ENCODE measurements at regions not wholly inside any gene's neighbourhood (a gene's known extent, or its start where the extent isn't known, plus 50 kb on each side); places are given as distances from the start of the nearest gene placed in this dataset.

GRCh38 chr22:44574057-44574639, 76.1 kb upstream of the RTL6 start:
- FAIRE-seq (no peak), DNase-seq (ENCODE audit: low read depth, low spot score) (peak; percentile 24)
- no peak overlapping the region for H3K4me3 ChIP-seq (replicated peaks in 1 of 3; ENCODE audit: insufficient read depth in 1 of 3, low read depth in 1 of 3, low read length in 3 of 3)
- no peaks in the 10 kb centered on the region for H3K79me2 ChIP-seq (ENCODE audit: control insufficient read depth, insufficient read depth, low read length)
- no peaks in the 10 kb centered on the region for H3K9me1 ChIP-seq (replicated peaks; ENCODE audit: control insufficient read depth, extremely low read depth, insufficient read depth, low read length)
- no peaks in the 10 kb centered on the region for H3K36me3 ChIP-seq (ENCODE audit: control insufficient read depth in 2 of 2, extremely low read depth in 1 of 2, insufficient read depth in 2 of 2, low read length in 2 of 2)
- BruUV-seq (replicated peaks): no TSS peak
- no peaks in the 10 kb centered on the region for H3K9me3 ChIP-seq (replicated peaks; ENCODE audit: control insufficient read depth, insufficient read depth, low read length)
- H3K4me2 ChIP-seq (ENCODE audit: insufficient read depth, low read length): no peak overlapping the region
- H3K9ac ChIP-seq (replicated peaks; ENCODE audit: extremely low read depth, insufficient read depth, low read length): no peak overlapping the region
- ChIA-PET POLR2A (no interaction called here), CTCF (interaction anchor here (1.4 kb wide), 1 partner anchor 581 kb away, joined by 4 read pairs; no protein-coding TSS in a partner anchor)
- H3K4me1 ChIP-seq (ENCODE audit: control insufficient read depth, extremely low read depth, insufficient read depth, low read length): no peaks in the 10 kb centered on the region
- H4K20me1 ChIP-seq (replicated peaks; ENCODE audit: control insufficient read depth, extremely low read depth, insufficient read depth, low read length): no peaks in the 10 kb centered on the region
- intact Hi-C loops (cut with micrococcal nuclease) (no loop called here), dilution Hi-C loops (cut with MboI; ENCODE audit: extremely low pct_ligation_motif_present, low sequenced_read_pairs) (no loop called here)
- H3K27me3 ChIP-seq (ENCODE audit: control insufficient read depth in 2 of 2, insufficient read depth in 2 of 2, low read length in 2 of 2): no peaks in the 10 kb centered on the region
- no peak overlapping the region for H2AFZ ChIP-seq (ENCODE audit: low read depth, low read length)
- H3K27ac ChIP-seq (ENCODE audit: insufficient read depth, low read depth, low read length): no peak overlapping the region
- TF ChIP-seq POLR2A (IDR thresholded peaks at IDR 0.05; ENCODE audit: low read depth, low read length): no peak
- no peak for TF ChIP-seq FOS (IDR thresholded peaks at IDR 0.05; ENCODE audit: borderline replicate concordance, insufficient read depth, low read length)

- CTCF ChIA-PET: interaction anchor here (0.9 to 1.4 kb wide), 2 partner anchors 580 kb away, joined by 3 to 4 read pairs; no protein-coding TSS in a partner anchor
- Histone ChIP-seq H3K79me2 (ENCODE audit: control insufficient read depth, insufficient read depth, low read length) (no peaks in the 10 kb centered on the region), H3K27ac (ENCODE audit: insufficient read depth, low read depth, low read length) (no peak overlapping the region), H3K4me2 (ENCODE audit: insufficient read depth, low read length) (no peak overlapping the region), H3K4me1 (ENCODE audit: control insufficient read depth, extremely low read depth, insufficient read depth, low read length) (no peaks in the 10 kb centered on the region), H3K9me1 (replicated peaks; ENCODE audit: control insufficient read depth, extremely low read depth, insufficient read depth, low read length) (no peaks in the 10 kb centered on the region), H3K9me3 (replicated peaks; ENCODE audit: control insufficient read depth, insufficient read depth, low read length) (no peaks in the 10 kb centered on the region), H3K4me3 (replicated peaks in 1 of 3; ENCODE audit: insufficient read depth in 1 of 3, low read depth in 1 of 3, low read length in 3 of 3) (no peak overlapping the region), H2AFZ (ENCODE audit: low read depth, low read length) (no peak overlapping the region), H3K27me3 (ENCODE audit: control insufficient read depth in 2 of 2, insufficient read depth in 2 of 2, low read length in 2 of 2) (no peaks in the 10 kb centered on the region), H3K9ac (replicated peaks; ENCODE audit: extremely low read depth, insufficient read depth, low read length) (no peak overlapping the region), H3K36me3 (ENCODE audit: control insufficient read depth in 2 of 2, extremely low read depth in 1 of 2, insufficient read depth in 2 of 2, low read length in 2 of 2) (no peaks in the 10 kb centered on the region), H4K20me1 (replicated peaks; ENCODE audit: control insufficient read depth, extremely low read depth, insufficient read depth, low read length) (no peaks in the 10 kb centered on the region)
- DNase-seq (ENCODE audit: low read depth, low spot score) (no peak), FAIRE-seq (no peak)
- dilution Hi-C loops (cut with MboI; ENCODE audit: extremely low pct_ligation_motif_present, low sequenced_read_pairs) (no loop called here), intact Hi-C loops (cut with micrococcal nuclease) (no loop called here)
- POLR2A ChIA-PET: no interaction called here
- no peak for TF ChIP-seq CTCF (IDR thresholded peaks at IDR 0.05; ENCODE audit: extremely low read depth in 1 of 2, insufficient read depth in 1 of 2, low read depth in 1 of 2, low read length in 2 of 2)
- no peak for TF ChIP-seq MAX (IDR thresholded peaks at IDR 0.05; ENCODE audit: insufficient read depth, insufficient read length)
- TF ChIP-seq POLR2A (IDR thresholded peaks at IDR 0.05; ENCODE audit: low read depth, low read length): no peak
- TF ChIP-seq EZH2 (IDR thresholded peaks at IDR 0.05; ENCODE audit: borderline replicate concordance, low read depth, low read length, severe bottlenecking): no peak
- TF ChIP-seq MYC (IDR thresholded peaks at IDR 0.05; ENCODE audit: low read depth, low read length): no peak
- TF ChIP-seq JUN (IDR thresholded peaks at IDR 0.05; ENCODE audit: borderline replicate concordance, insufficient read depth, insufficient read length, low read depth): no peak
- TF ChIP-seq FOS (IDR thresholded peaks at IDR 0.05; ENCODE audit: borderline replicate concordance, insufficient read depth, low read length): no peak
- no peak for TF ChIP-seq POLR2AphosphoS5 (IDR thresholded peaks at IDR 0.05; ENCODE audit: insufficient read depth, low read depth, low read length)
- TF ChIP-seq GATA2 (IDR thresholded peaks at IDR 0.05; ENCODE audit: insufficient read depth, insufficient read length, low read depth, low read length): no peak
- BruUV-seq (replicated peaks): no TSS peak
Measured at GRCh38 chr22:44573451-44573850, 75.4 kb upstream of the RTL6 start.

Data from endothelial cell of umbilical vein (primary cell).